ENCODE measurements at regions not wholly inside any gene's neighbourhood (a gene's known extent, or its start where the extent isn't known, plus 50 kb on each side); places are given as distances from the start of the nearest gene placed in this dataset.

DNA sequence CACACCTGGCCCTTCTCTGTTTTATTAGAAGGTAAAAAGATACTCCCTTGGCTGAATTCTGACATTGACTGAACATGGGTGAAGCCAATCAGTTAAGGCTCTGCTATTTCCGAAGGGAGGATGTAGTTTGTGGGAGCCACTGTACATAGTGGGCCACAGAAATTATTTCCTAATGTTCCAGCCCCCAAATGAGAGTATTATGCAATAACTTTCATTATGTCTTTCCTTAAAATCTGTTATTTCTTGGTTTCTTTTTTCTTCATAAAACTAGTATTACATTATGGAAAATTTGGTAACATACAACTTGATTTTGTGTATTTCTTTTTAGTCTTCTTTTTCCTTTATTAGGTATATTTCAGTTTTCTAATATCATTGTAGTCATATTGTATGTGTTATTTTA, 51.9 kb upstream of the EP300 start:
- Histone ChIP-seq H3K27me3 (replicated peaks in 1 of 2; ENCODE audit: control insufficient read depth in 2 of 2, insufficient read depth in 2 of 2, low read length in 1 of 2) (no peaks in the 10 kb centered on the region), H3K4me1 (ENCODE audit: control insufficient read depth, insufficient read depth, low read length) (no peaks in the 10 kb centered on the region), H2AFZ (ENCODE audit: control insufficient read depth, low read depth, low read length) (no peak overlapping the region), H3K36me3 (ENCODE audit: control insufficient read depth in 2 of 2, insufficient read depth in 2 of 2, low read length in 1 of 2) (no peaks in the 10 kb centered on the region), H3K9me3 (replicated peaks; ENCODE audit: control insufficient read depth, insufficient read depth, low read length) (no peaks in the 10 kb centered on the region), H4K20me1 (ENCODE audit: control insufficient read depth, insufficient read depth) (no peaks in the 10 kb centered on the region), H3K9ac (ENCODE audit: control insufficient read depth, insufficient read depth, low read length) (no peak overlapping the region), H3K79me2 (ENCODE audit: control insufficient read depth, insufficient read depth, low read length) (no peaks in the 10 kb centered on the region), H3K4me2 (ENCODE audit: control insufficient read depth, insufficient read depth) (no peak overlapping the region), H3K4me3 (no peak overlapping the region), H3K27ac (ENCODE audit: control insufficient read depth, insufficient read depth) (no peak overlapping the region)
- DNase-seq (ENCODE audit: low read depth, low spot score) (no peak), ATAC-seq (no peak), FAIRE-seq (no peak)
- ChIA-PET RAD21 (ENCODE audit: unreplicated experiment) (no interaction called here), SMC1A (ENCODE audit: uncharacterized antibody, unreplicated experiment) (no interaction called here), POLR2A (no interaction called here), CTCF (no interaction called here)
- TF ChIP-seq, protein P1, sequence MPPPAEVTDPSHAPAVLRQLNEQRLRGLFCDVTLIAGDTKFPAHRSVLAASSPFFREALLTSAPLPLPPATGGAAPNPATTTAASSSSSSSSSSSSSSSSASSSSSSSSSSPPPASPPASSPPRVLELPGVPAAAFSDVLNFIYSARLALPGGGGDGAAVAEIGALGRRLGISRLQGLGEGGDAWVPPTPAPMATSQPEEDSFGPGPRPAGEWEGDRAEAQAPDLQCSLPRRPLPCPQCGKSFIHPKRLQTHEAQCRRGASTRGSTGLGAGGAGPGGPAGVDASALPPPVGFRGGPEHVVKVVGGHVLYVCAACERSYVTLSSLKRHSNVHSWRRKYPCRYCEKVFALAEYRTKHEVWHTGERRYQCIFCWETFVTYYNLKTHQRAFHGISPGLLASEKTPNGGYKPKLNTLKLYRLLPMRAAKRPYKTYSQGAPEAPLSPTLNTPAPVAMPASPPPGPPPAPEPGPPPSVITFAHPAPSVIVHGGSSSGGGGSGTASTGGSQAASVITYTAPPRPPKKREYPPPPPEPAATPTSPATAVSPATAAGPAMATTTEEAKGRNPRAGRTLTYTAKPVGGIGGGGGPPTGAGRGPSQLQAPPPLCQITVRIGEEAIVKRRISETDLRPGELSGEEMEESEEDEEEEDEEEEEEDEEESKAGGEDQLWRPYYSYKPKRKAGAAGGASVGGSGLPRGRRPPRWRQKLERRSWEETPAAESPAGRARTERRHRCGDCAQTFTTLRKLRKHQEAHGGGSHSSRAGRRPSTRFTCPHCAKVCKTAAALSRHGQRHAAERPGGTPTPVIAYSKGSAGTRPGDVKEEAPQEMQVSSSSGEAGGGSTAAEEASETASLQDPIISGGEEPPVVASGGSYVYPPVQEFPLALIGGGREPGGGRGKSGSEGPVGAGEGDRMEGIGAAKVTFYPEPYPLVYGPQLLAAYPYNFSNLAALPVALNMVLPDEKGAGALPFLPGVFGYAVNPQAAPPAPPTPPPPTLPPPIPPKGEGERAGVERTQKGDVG (CRISPR knock-in tag; IDR thresholded peaks at IDR 0.05), result no peak
- TF ChIP-seq, protein P2, sequence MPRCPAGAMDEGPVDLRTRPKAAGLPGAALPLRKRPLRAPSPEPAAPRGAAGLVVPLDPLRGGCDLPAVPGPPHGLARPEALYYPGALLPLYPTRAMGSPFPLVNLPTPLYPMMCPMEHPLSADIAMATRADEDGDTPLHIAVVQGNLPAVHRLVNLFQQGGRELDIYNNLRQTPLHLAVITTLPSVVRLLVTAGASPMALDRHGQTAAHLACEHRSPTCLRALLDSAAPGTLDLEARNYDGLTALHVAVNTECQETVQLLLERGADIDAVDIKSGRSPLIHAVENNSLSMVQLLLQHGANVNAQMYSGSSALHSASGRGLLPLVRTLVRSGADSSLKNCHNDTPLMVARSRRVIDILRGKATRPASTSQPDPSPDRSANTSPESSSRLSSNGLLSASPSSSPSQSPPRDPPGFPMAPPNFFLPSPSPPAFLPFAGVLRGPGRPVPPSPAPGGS (IDR thresholded peaks at IDR 0.05; ENCODE audit: borderline replicate concordance, insufficient read depth, low read depth, low read length, poor library complexity, severe bottlenecking), result no peak
- TF ChIP-seq ZNF24 (IDR thresholded peaks at IDR 0.05) (no peak), RB1 (IDR thresholded peaks at IDR 0.05; ENCODE audit: borderline replicate concordance) (no peak)
- TF ChIP-seq, protein P3, sequence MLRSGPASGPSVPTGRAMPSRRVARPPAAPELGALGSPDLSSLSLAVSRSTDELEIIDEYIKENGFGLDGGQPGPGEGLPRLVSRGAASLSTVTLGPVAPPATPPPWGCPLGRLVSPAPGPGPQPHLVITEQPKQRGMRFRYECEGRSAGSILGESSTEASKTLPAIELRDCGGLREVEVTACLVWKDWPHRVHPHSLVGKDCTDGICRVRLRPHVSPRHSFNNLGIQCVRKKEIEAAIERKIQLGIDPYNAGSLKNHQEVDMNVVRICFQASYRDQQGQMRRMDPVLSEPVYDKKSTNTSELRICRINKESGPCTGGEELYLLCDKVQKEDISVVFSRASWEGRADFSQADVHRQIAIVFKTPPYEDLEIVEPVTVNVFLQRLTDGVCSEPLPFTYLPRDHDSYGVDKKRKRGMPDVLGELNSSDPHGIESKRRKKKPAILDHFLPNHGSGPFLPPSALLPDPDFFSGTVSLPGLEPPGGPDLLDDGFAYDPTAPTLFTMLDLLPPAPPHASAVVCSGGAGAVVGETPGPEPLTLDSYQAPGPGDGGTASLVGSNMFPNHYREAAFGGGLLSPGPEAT (IDR thresholded peaks at IDR 0.05; ENCODE audit: low read depth), result no peak
- TF ChIP-seq, protein P4, sequence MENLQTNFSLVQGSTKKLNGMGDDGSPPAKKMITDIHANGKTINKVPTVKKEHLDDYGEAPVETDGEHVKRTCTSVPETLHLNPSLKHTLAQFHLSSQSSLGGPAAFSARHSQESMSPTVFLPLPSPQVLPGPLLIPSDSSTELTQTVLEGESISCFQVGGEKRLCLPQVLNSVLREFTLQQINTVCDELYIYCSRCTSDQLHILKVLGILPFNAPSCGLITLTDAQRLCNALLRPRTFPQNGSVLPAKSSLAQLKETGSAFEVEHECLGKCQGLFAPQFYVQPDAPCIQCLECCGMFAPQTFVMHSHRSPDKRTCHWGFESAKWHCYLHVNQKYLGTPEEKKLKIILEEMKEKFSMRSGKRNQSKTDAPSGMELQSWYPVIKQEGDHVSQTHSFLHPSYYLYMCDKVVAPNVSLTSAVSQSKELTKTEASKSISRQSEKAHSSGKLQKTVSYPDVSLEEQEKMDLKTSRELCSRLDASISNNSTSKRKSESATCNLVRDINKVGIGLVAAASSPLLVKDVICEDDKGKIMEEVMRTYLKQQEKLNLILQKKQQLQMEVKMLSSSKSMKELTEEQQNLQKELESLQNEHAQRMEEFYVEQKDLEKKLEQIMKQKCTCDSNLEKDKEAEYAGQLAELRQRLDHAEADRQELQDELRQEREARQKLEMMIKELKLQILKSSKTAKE (IDR thresholded peaks at IDR 0.05; ENCODE audit: low read depth, poor library complexity, severe bottlenecking), result no peak
- TF ChIP-seq, protein P5, sequence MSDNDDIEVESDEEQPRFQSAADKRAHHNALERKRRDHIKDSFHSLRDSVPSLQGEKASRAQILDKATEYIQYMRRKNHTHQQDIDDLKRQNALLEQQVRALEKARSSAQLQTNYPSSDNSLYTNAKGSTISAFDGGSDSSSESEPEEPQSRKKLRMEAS (IDR thresholded peaks at IDR 0.05; ENCODE audit: low read depth, low read length), result no peak
- no TSS peak for BruUV-seq (replicated peaks)
- intact Hi-C loops (cut with micrococcal nuclease; ENCODE audit: unreplicated experiment), result no loop called here
- in situ Hi-C loops (cut with MboI), result no loop called here
- 0% methylated on average over 1 of the region's 1 CpG for WGBS (ENCODE audit: insufficient coverage, insufficient replicate concordance, low lambda C conversion rate, missing lambda C conversion rate)
